T47D (cell line): ENCODE measurements at regions not wholly inside any gene's neighbourhood (a gene's known extent, or its start where the extent isn't known, plus 50 kb on each side); places are given as distances from the start of the nearest gene placed in this dataset.

Source experiments
- DNase-seq, 2 experiments: peaks; one replicate each; pipeline versions ENCODE4 v3.0.0 to v3.0.0-alpha.2; 2011 to 2012; ENCODE audit warnings: low read depth in 1 of 2, low spot score in 1 of 2
- JUND ChIP-seq: IDR thresholded peaks from 2 replicates; pipeline ENCODE4 v1.6.1; 2012; ENCODE audit warnings: low read depth
- in situ Hi-C: cut with HindIII; loops from 2 replicates; pipeline ENCODE4 v1.10.0; 2016; ENCODE audit warnings: low sequenced_read_pairs, low pct_unique_long_range_greater_than_20kb

DNA sequence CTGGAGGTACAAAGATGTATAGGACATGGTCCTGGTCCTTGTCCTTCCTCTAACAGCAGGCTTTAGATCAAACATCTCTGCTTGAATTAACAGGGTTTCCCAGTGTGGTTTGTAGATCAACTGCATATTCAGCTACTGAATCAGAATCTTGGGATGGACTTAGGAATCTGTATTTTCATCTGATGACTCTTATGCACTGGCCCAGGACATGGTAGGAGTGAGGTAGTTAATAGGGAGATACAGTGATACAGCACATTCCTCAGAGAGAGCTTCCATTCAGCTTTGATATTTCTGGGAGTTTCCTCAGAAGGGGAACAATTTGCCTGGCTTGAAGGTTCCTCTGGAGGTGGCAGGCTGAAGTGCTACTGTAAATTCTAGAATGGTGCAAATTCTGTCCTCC is 203.1 kb downstream of the LARP7 start:
- in situ Hi-C loops, result no loop called here
- TF ChIP-seq JUND, result no peak
- no peak for DNase-seq

- in situ Hi-C loops, result no loop called here
- no peak for TF ChIP-seq JUND
These were observed 203.7 kb downstream of the LARP7 start for GRCh38 chr4:112840619-112841018.

DNA sequence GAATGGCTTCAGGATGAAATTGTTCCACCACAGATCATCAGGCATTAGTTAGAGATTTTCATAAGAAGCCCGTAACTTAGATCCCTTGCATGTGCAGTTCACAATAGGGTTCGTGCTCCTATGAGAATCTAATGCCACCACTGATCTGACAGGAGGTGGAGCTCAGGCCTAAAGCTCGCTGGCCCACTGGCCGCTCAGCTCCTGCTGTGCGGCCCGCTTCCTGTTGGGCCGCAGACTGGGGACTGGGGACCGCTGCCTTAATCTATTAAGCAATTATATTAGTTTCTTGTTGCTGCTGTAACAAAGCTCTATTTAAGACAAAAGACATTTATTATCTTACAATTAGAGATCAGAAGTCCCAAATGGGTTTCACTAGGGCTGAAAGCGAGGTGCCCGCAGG is 205.6 kb downstream of the LARP7 start:
- in situ Hi-C loops, result no loop called here
- no peak for TF ChIP-seq JUND
- no peak for DNase-seq

More at GRCh38 chr4:112840619-112841018, 203.7 kb downstream of the LARP7 start:
- no peak for DNase-seq

GRCh38 chr4:112845386-112845785 is 204.1 kb upstream of the ANK2 start:
- DNase-seq, result no peak
- in situ Hi-C loops, result no loop called here
- TF ChIP-seq JUND, result no peak

GRCh38 chr4:112847045-112847444 is 202.4 kb upstream of the ANK2 start:
- DNase-seq, result no peak
- no peak for TF ChIP-seq JUND
- in situ Hi-C loops, result no loop called here

GRCh38 chr4:112847781-112848180 is 201.7 kb upstream of the ANK2 start:
- TF ChIP-seq JUND, result no peak
- DNase-seq, result peak in 1 of 2 experiments; percentile 6
- in situ Hi-C loops, result no loop called here

DNA sequence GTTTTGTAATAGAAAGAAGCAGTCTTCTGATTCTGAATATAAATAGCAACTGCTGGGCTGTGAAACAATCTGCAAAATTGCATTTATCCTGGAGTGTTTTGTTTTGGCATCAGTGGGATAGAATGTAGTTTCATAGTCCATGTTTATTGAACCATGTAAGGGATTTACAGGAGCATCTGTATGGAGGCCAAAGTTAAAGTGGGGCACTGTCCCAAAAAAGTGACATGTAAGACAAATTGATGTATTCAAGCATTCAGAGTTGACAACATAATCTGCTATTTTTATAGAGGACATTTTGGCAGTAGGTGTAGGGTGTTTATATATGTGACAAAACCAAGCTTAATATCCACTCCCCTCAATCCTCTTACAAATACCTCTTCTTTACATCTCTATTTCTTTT is 200.5 kb upstream of the ANK2 start:
- in situ Hi-C loops, result no loop called here
- no peak for TF ChIP-seq JUND
- DNase-seq, result no peak

DNA sequence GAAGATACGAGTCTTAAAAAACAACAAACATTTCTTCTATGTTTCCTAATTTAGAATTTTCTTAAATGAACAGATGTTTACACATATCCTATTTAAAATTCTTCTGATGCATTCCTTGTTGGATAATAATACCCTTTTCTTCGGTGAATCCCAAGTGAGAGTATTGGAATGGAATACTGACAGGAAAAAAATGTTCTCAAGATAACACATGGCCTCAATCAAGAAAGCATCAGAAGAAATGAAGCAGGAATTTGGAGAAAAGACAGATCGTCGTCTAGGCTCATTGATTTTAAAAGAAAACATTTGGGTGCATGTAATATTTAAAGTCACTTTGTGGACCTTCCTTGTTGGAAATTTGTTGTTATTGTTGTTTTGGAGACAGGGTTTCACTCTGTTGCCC is 196.9 kb upstream of the ANK2 start:
- TF ChIP-seq JUND, result no peak
- in situ Hi-C loops, result no loop called here
- no peak for DNase-seq

GRCh38 chr4:112853662-112854256 is 195.7 kb upstream of the ANK2 start:
- DNase-seq, result peak in 1 of 2 experiments; percentile 5
- in situ Hi-C loops, result no loop called here
- TF ChIP-seq JUND, result no peak

DNA sequence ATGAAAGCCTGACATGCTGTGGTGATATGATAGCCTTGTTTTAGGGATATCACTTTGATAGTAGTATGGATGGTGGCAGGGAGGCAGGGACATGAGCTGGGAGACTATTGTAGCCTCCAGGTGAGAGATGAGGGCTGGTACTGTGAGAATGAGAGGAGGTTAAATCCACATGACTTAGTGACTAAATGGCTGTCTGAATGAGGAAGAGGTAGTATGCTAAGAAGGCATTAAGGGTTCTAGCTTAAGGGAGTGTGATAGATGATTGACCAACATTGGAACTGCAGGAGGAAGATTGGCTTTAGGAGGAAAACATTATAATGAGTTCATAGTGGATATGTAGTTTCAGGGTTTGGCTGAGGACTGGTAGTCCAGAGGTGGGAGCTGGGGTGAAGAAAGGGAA is 195.0 kb upstream of the ANK2 start:
- no peak for TF ChIP-seq JUND
- in situ Hi-C loops, result no loop called here
- no peak for DNase-seq

GRCh38 chr4:112855058-112855457 is 194.4 kb upstream of the ANK2 start:
- no peak for TF ChIP-seq JUND
- no peak for DNase-seq
- in situ Hi-C loops, result no loop called here

DNA sequence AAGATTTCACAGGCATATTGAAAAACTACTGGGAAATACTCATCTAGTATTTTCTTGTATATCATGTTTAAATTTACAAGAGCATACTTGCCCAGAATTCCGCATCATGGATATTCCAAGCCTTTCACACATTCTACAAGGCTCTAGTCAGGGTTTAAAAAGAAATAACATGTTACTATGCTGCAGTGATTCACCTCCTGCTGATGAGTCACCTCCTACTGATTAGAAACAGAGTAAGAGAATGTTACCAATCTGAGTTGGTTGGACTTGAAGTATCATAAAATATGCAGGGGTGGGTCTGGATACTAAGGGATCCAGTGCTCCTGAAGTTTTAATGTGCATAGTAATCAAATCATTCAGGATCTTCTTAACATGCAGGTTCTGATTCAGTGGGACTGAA is 192.0 kb upstream of the ANK2 start:
- no peak for TF ChIP-seq JUND
- in situ Hi-C loops, result no loop called here
- no peak for DNase-seq

- in situ Hi-C loops, result no loop called here
- TF ChIP-seq JUND, result no peak
- DNase-seq, result no peak
These were observed 190.7 kb upstream of the ANK2 start for GRCh38 chr4:112858751-112859150.

- in situ Hi-C loops, result no loop called here
- TF ChIP-seq JUND, result no peak
- no peak for DNase-seq
These were observed 189.8 kb upstream of the ANK2 start for GRCh38 chr4:112859456-112860184.
